Stimulated activated naive B cell treated with anti-CD40 and anti-IgM and Interleukin-4, amounts not matched to agents 10 μg/mL and 1 μg/mL and 100 μg/mL, for 72 hours (primary cell): ENCODE measurements at regions not wholly inside any gene's neighbourhood (a gene's known extent, or its start where the extent isn't known, plus 50 kb on each side); places are given as distances from the start of the nearest gene placed in this dataset.

Experiments
- ATAC-seq, 2 donors: fragments of 150-1000 bp; cut with Tn5 transposase; replicated peaks; 2 replicates each; pipeline ENCODE4 v1.10.0; 2021; ENCODE audit warnings: moderate library complexity in 1 of 2
- DNase-seq: peaks from one replicate; pipeline ENCODE4 v3.0.0; 2021
- H3K27ac Mint-ChIP-seq: one replicate; pipeline ENCODE4 v1.8.0; 2022; ENCODE audit warnings: mild to moderate bottlenecking, mixed read lengths
- H3K27me3 Mint-ChIP-seq, 2 donors: one replicate each; pipeline ENCODE4 v1.8.0; 2022; ENCODE audit warnings: mixed read lengths in 2 of 2
- H3K36me3 Mint-ChIP-seq, 2 donors: one replicate each; pipeline ENCODE4 v1.8.0; 2022; ENCODE audit warnings: mixed read lengths in 2 of 2, mild to moderate bottlenecking in 1 of 2
- H3K4me1 Mint-ChIP-seq, 2 donors: one replicate each; pipeline ENCODE4 v1.8.0; 2022; ENCODE audit warnings: mixed read lengths in 2 of 2, mild to moderate bottlenecking in 1 of 2
- H3K4me3 Mint-ChIP-seq, 2 donors: one replicate each; pipeline ENCODE4 v1.8.0; 2022; ENCODE audit warnings: mild to moderate bottlenecking in 2 of 2, mixed read lengths in 2 of 2, moderate library complexity in 1 of 2
- H3K9me3 Mint-ChIP-seq, 2 donors: one replicate each; pipeline ENCODE4 v1.8.0; 2022; ENCODE audit warnings: mixed read lengths in 2 of 2, mild to moderate bottlenecking in 1 of 2

DNA sequence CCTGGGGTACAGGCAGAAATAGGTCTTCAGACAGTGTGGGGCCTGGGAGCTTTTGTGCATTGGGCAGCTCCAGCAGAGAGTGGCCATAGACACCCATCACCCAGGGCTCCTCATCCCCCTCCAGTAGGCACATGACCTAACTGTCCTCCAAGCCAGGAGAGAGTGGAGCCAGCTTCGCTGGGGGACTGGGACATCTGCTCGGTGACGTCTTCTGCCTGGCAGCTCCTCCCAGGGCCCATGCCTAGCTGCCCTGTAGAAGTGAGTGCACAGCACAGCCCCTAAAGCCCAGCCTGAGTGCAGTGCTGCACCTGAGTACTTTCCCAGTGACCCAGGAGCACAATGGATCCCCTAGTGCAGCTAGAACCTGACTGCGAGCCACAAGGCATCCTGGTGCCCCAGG lies 279.7 kb upstream of the SLC7A11 start:
- H3K36me3 Mint-ChIP-seq = no peaks in the 10 kb centered on the region

DNA sequence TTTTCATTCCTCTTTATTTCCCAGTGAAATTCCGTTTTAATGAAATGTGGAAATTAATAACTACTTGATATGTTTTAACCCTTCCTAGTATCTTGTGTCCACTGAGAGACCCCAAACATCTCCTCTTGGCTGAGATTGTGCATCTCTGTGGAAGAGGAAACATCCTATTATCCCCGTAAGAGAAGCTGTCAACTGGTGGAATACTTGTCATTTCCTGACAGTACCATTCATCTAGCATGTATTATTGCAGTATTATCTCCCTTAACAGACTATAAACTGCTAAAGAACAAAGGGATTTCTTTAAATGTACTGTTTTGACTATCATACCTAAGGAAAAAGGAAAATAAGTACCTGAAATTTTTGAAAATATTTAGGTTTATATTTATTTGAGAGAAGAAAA lies 277.3 kb upstream of the SLC7A11 start:
- H3K27me3 Mint-ChIP-seq = peaks cover 4 to 12% of the 10 kb centered on the region in 2 donors
- ATAC-seq = no peak

More for the DNA sequence above, 279.7 kb upstream of the SLC7A11 start:
- H3K4me1 Mint-ChIP-seq = no peaks in the 10 kb centered on the region
- H3K27me3 Mint-ChIP-seq = peaks cover 4 to 18% of the 10 kb centered on the region in 2 donors
- DNase-seq (no peak), ATAC-seq (no peak)
- H3K4me3 Mint-ChIP-seq = no peak overlapping the region
- H3K27ac Mint-ChIP-seq = no peak overlapping the region
- H3K9me3 Mint-ChIP-seq = peaks cover 4 to 9% of the 10 kb centered on the region in 2 donors

DNA sequence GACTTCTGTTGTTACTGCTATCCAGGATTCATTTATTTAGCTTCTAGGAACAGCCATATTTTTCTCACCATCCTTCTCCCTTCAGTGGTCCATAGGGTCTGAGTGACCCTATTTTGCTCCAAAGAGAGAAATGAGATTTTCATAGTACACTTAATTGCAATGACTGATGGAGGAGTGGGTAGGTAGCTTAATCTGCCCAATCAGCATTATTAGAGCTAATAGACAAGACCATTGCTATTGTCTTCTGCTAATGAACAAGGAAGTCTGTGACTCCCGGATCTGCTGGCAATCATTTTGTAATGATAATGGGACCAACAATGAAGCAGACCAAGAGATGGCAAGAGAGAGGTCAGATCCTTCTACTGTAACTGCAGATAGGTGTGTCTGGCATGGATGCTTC lies 271.4 kb upstream of the SLC7A11 start:
- H3K36me3 Mint-ChIP-seq = no peaks in the 10 kb centered on the region
- peaks cover 0 to 2% of the 10 kb centered on the region in 2 donors for H3K9me3 Mint-ChIP-seq
- H3K4me1 Mint-ChIP-seq = no peaks in the 10 kb centered on the region
- no peak overlapping the region for H3K27ac Mint-ChIP-seq
- ATAC-seq = no peak
- no peak overlapping the region for H3K4me3 Mint-ChIP-seq
- no peak for DNase-seq
- H3K27me3 Mint-ChIP-seq = no peaks in the 10 kb centered on the region

More for the DNA sequence above, 277.3 kb upstream of the SLC7A11 start:
- no peaks in the 10 kb centered on the region for H3K36me3 Mint-ChIP-seq
- no peaks in the 10 kb centered on the region for H3K4me1 Mint-ChIP-seq
- H3K27ac Mint-ChIP-seq = no peak overlapping the region
- no peak for DNase-seq
- no peak overlapping the region for H3K4me3 Mint-ChIP-seq
- H3K9me3 Mint-ChIP-seq = peaks cover 2 to 4% of the 10 kb centered on the region in 2 donors

DNA sequence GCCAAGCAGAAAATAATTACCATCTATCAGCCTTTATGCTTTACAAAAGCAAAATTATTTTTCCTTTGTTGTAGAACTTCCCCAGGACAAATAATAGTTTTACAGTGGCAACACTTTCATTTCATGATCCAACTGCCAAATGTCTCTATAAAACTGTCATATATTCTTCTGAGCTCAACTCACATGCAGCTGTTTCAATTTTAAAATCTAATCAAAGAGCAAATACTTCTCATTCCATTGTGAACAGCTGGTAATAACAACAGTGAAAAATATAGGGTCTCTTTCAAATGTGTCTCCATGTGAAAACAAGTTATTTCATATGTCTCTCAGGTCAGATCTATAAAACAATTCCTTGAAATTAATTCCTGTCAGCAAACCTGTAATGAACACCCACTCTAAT lies 270.6 kb upstream of the SLC7A11 start:
- Mint-ChIP-seq H3K4me1 (no peaks in the 10 kb centered on the region), H3K4me3 (no peak overlapping the region), H3K9me3 (peaks cover 0 to 4% of the 10 kb centered on the region in 2 donors), H3K27me3 (no peaks in the 10 kb centered on the region), H3K27ac (no peak overlapping the region), H3K36me3 (no peaks in the 10 kb centered on the region)
- ATAC-seq (no peak), DNase-seq (no peak)

DNA sequence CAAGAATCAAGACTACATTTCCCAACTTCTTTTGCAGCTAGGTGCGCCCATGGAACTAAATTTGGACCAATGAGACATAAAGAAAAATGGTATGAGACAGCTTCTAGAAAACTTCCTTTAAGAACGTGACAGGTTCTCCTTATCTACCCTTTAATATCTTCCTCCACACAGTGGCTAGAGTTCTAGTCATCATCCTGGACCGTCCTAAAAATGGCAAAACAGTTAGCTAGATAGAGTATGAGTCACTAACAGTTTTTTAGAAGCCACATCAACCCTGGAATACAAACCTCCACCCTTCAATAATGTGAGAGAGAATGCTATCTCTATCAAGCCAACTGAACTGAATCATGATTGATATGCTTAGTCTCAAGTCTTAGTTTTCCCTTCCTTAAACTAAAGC lies 267.9 kb upstream of the SLC7A11 start:
- DNase-seq = no peak
- Mint-ChIP-seq H3K9me3 (peaks cover 0 to 9% of the 10 kb centered on the region in 2 donors), H3K4me1 (no peaks in the 10 kb centered on the region), H3K36me3 (no peaks in the 10 kb centered on the region), H3K27ac (no peak overlapping the region), H3K4me3 (no peak overlapping the region), H3K27me3 (no peaks in the 10 kb centered on the region)
- ATAC-seq = no peak

DNA sequence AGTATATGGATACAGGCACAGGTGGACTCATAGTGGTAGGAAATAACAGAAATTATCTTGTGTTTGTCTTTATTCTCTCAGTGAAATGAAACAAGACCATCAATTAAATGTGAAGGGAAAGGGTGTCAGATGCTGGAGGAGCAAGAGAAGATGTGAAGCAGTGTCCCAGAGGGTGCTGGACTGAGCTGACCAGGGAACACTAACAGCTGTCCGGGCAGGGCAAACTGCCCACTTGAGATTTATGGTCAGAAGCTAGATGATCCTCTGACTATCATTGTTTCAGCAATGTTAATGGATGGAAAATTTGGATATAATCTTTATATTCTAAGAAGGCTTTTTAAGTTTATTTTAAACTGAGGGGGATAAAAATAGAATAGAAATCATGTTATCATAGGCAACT lies 267.2 kb upstream of the SLC7A11 start:
- Mint-ChIP-seq H3K27ac (no peak overlapping the region), H3K4me3 (no peak overlapping the region), H3K27me3 (no peaks in the 10 kb centered on the region), H3K36me3 (no peaks in the 10 kb centered on the region), H3K9me3 (peaks cover 0 to 8% of the 10 kb centered on the region in 2 donors), H3K4me1 (no peaks in the 10 kb centered on the region)
- ATAC-seq = no peak
- DNase-seq = no peak

DNA sequence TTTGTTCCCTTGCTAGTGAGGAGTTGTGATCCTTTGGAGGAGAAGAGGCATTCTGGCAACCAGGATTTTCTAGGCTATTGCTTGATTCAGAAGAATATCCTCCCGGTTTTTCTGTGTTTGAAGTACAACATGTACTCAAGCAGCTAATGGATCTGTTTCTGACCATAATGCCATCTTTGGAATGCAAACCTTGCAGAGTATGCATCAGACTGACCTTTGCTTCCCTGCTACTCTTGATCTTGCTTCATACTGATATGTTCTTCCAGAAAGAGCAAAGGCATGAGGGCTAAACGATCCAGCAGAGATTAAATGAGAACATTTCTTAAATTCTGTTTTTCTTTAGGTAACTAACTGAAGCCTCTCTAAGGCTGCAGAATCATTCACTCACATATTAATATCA lies 265.4 kb upstream of the SLC7A11 start:
- DNase-seq = no peak
- Mint-ChIP-seq H3K4me3 (no peak overlapping the region), H3K27ac (no peak overlapping the region)

DNA sequence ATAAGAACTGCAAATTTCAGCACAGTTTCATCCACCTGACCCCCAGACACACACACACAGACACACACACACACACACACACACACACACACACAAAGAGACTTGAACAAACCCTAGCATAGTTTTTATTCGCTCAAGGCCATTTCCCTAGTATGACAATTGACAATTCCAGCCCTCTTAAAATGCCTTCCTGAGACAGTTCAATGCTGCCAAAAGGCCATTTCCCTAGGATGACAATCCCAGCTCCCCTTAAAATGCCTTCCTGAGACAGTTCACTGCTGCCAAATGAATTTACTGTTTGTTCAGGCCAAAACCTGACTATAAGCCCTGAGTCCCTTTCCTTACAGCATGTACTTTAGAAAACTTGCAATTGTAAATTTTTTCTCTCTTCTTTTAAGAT lies 259.5 kb upstream of the SLC7A11 start:
- ATAC-seq (no peak), DNase-seq (no peak)
- H3K9me3 Mint-ChIP-seq = peaks cover 17 to 18% of the 10 kb centered on the region in 2 donors
- H3K27me3 Mint-ChIP-seq = no peaks in the 10 kb centered on the region
- no peak overlapping the region for H3K27ac Mint-ChIP-seq
- H3K4me1 Mint-ChIP-seq = no peaks in the 10 kb centered on the region
- H3K4me3 Mint-ChIP-seq = no peak overlapping the region
- H3K36me3 Mint-ChIP-seq = no peaks in the 10 kb centered on the region

More for the DNA sequence above, 265.4 kb upstream of the SLC7A11 start:
- no peak for ATAC-seq
- H3K36me3 Mint-ChIP-seq = no peaks in the 10 kb centered on the region
- peaks cover 0 to 10% of the 10 kb centered on the region in 2 donors for H3K9me3 Mint-ChIP-seq
- no peaks in the 10 kb centered on the region for H3K4me1 Mint-ChIP-seq
- H3K27me3 Mint-ChIP-seq = no peaks in the 10 kb centered on the region

DNA sequence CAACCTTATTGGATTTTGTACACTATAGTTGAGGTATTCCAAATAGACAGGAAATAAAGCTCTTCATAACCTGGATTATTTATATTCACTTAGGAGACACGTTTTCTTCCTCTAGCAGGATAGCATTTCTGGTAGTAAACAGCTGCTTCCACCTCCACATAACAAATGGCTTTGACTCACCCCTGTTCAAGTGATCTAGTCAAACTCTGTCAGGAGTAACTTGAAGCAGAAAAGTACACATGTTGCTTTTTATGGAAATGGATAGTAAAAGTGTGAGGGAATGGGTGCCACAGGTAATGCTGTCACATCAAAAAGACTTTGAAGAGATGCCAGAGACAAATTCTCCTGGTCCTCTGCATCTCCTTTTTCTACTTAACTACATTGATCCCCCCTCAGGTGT lies 258.7 kb upstream of the SLC7A11 start:
- DNase-seq (no peak), ATAC-seq (no peak)
- H3K27ac Mint-ChIP-seq = no peak overlapping the region
- H3K27me3 Mint-ChIP-seq = no peaks in the 10 kb centered on the region
- H3K4me1 Mint-ChIP-seq = no peaks in the 10 kb centered on the region
- H3K9me3 Mint-ChIP-seq = peaks cover 16 to 18% of the 10 kb centered on the region in 2 donors
- H3K4me3 Mint-ChIP-seq = no peak overlapping the region
- no peaks in the 10 kb centered on the region for H3K36me3 Mint-ChIP-seq

DNA sequence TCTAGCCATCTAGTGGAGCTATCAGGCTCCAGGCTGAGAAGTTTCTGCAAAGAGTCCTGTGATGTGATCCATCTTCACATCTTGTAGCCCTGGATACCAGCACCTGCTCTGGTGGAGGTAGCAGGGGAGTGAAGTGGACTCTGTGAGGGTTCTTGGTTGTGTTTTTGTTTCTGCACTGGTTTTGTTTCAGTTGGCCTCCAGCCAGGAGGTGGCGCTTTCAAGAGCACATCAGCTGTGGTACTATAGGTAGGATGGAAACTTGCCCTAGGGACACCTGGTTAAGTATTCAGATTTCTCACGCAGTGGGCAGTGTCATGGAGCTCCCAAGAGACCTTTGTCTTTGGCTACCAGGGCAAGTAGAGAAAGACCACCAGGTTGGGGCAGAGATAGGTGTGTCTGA lies 257.5 kb upstream of the SLC7A11 start:
- ATAC-seq = no peak

DNA sequence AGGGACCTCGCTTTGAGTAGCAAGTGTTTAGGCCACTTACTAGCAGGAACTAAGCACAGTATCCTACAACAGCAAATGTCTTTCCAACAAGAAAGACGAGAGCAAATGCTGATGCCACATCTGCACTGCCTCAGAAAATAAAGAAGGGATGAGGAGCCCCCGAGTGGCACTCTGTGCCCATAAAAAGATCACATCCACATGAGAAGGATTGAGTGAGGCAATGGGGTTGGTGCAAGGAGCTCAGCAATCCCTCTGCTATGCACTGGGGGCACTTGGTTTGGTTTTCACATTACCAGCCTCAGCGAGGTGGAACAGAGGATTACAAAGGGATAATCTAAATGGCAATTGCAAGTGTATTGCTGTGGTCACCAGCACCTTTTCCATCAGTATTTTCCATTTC lies 252.8 kb upstream of the SLC7A11 start:
- no peaks in the 10 kb centered on the region for H3K27me3 Mint-ChIP-seq
- ATAC-seq (no peak), DNase-seq (no peak)
- H3K36me3 Mint-ChIP-seq = no peaks in the 10 kb centered on the region
- no peaks in the 10 kb centered on the region for H3K4me1 Mint-ChIP-seq
- H3K4me3 Mint-ChIP-seq = no peak overlapping the region
- H3K9me3 Mint-ChIP-seq = peaks cover 7 to 18% of the 10 kb centered on the region in 2 donors
- H3K27ac Mint-ChIP-seq = no peak overlapping the region

More for the DNA sequence above, 257.5 kb upstream of the SLC7A11 start:
- Mint-ChIP-seq H3K27me3 (no peaks in the 10 kb centered on the region), H3K9me3 (peaks cover 11 to 18% of the 10 kb centered on the region in 2 donors), H3K4me3 (no peak overlapping the region), H3K27ac (no peak overlapping the region), H3K36me3 (no peaks in the 10 kb centered on the region), H3K4me1 (no peaks in the 10 kb centered on the region)
- no peak for DNase-seq

DNA sequence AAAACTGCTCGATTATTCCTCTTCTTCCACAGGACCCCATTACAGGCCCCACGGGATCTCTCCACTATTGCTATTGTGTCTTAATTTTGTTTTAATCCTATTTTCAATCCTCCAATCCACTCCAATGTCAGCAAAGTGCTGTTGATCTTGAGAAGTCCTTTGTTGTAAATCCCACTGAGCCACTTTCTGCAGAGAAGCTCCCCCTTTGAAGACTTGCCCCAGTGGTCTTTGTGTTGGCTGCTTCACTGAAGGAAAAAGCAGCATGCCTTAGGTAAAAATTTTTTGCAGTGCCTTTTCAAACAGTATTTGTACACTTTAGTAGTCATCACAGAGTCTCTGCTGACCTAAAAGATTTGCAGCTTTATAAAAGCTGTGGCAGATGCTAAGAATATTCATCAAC lies 252.0 kb upstream of the SLC7A11 start:
- DNase-seq (no peak), ATAC-seq (no peak)
- Mint-ChIP-seq H3K4me3 (no peak overlapping the region), H3K27me3 (no peaks in the 10 kb centered on the region), H3K4me1 (no peaks in the 10 kb centered on the region), H3K27ac (no peak overlapping the region), H3K9me3 (peaks cover 7 to 12% of the 10 kb centered on the region in 2 donors), H3K36me3 (no peaks in the 10 kb centered on the region)

DNA sequence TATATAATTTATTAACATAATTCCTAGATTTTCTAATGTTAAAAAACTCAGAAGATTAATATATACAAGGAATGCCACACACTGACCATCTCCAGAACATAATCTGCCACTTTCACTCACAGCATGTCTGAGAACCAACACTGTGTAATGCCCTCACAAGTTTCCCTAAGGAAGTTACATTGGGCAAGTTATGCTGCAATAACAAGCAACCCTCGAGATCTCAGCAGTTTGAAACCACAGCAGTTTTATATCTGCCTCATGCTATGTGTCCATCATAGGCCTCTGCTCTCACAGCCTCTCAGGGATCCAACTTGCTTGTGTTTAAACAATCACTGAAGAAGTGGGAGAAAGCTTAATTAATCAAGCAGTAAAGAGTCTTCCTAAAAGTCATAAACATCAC lies 250.0 kb upstream of the SLC7A11 start:
- no peaks in the 10 kb centered on the region for H3K36me3 Mint-ChIP-seq
- no peak overlapping the region for H3K27ac Mint-ChIP-seq
- no peak for DNase-seq
- ATAC-seq = no peak
- peaks cover 0 to 5% of the 10 kb centered on the region in 2 donors for H3K27me3 Mint-ChIP-seq
- peaks cover 0 to 1% of the 10 kb centered on the region in 2 donors for H3K9me3 Mint-ChIP-seq
- H3K4me3 Mint-ChIP-seq = no peak overlapping the region
- H3K4me1 Mint-ChIP-seq = no peaks in the 10 kb centered on the region

DNA sequence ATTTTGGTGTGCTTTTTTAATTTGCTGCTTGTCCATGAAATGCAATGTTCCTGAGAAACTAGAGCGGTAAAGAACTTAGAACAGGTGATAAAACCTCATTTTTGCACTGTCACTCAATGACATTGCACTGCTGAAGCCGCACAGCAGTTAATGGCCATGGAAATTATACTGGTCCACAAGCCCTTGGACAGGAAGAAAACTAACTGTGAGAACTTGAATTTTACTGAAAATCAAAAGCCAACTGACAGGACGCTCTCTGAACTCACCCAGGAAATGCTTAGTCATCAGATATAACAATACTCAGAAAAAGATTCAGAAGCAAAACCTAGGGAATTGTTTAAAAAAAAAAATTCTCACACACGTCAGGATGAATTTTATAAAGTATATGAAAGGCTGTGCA lies 246.4 kb upstream of the SLC7A11 start:
- peaks cover 0 to 5% of the 10 kb centered on the region in 2 donors for H3K27me3 Mint-ChIP-seq
- H3K9me3 Mint-ChIP-seq = no peaks in the 10 kb centered on the region
- H3K4me3 Mint-ChIP-seq = no peak overlapping the region
- no peak for DNase-seq
- H3K4me1 Mint-ChIP-seq = no peaks in the 10 kb centered on the region
- ATAC-seq = no peak
- H3K27ac Mint-ChIP-seq = no peak overlapping the region
- no peaks in the 10 kb centered on the region for H3K36me3 Mint-ChIP-seq

DNA sequence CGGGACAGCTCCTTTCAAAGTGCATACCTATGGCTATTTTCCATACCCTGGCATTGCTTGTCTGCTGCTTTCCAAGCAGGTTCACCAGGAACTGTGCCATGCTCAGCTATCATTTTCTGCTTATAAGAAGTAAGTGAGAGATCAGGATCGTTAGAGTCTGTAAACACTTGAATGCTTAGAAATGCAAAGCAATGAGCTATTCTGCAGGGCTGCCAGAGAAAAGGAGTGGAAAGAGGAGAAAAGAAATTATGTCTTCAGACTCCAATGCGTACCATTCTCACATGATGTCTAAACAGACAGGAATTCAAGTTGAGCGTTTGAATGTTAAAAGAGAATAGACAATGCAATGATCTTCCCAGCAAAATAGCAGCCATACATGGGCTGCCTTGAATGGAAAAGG lies 245.5 kb upstream of the SLC7A11 start:
- no peaks in the 10 kb centered on the region for H3K9me3 Mint-ChIP-seq
- no peaks in the 10 kb centered on the region for H3K4me1 Mint-ChIP-seq
- no peak overlapping the region for H3K4me3 Mint-ChIP-seq
- H3K27ac Mint-ChIP-seq = no peak overlapping the region
- no peaks in the 10 kb centered on the region for H3K36me3 Mint-ChIP-seq
- no peak for ATAC-seq
- DNase-seq = no peak
- H3K27me3 Mint-ChIP-seq = peaks cover 0 to 5% of the 10 kb centered on the region in 2 donors

DNA sequence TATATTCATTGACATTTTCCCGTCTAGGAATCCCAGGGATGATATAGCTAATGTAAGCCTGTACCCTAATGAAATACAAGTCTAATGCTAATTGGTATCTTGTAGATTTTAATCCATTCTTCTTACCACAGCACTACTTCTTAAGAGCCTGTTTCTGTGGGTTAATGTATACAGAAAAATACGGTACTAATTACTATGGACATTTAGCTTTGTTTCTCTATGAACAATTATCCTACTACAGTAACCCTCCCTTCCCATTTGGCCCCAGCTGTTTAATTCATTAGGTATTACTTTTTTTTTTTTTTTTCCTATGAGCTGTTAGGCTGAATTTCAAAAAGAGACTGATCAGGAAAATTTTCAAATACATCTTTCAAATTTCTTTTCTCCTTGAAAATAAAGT lies 245.1 kb upstream of the SLC7A11 start:
- no peaks in the 10 kb centered on the region for H3K4me1 Mint-ChIP-seq
- ATAC-seq (no peak), DNase-seq (no peak)
- H3K27me3 Mint-ChIP-seq = peaks cover 0 to 5% of the 10 kb centered on the region in 2 donors
- no peak overlapping the region for H3K4me3 Mint-ChIP-seq
- H3K9me3 Mint-ChIP-seq = no peaks in the 10 kb centered on the region
- H3K27ac Mint-ChIP-seq = no peak overlapping the region
- H3K36me3 Mint-ChIP-seq = no peaks in the 10 kb centered on the region
